Suprapubic skin (tissue), 4 donors: ENCODE measurements at regions not wholly inside any gene's neighbourhood (a gene's known extent, or its start where the extent isn't known, plus 50 kb on each side); places are given as distances from the start of the nearest gene placed in this dataset.

Experiments
- DNase-seq, 2 donors: peaks; one replicate each; pipeline ENCODE4 v3.0.0-alpha.2; 2019; ENCODE audit warnings: low spot score in 2 of 2
- H3K27ac ChIP-seq: fragments of 200-600 bp; sonication (generic); one replicate; pipeline ENCODE4 v1.5.1; 2019
- H3K27me3 ChIP-seq: fragments of 200-600 bp; sonication (generic); one replicate; pipeline ENCODE4 v1.5.1; 2019
- H3K36me3 ChIP-seq: fragments of 200-600 bp; sonication (generic); one replicate; pipeline ENCODE4 v1.5.1; 2019
- H3K4me1 ChIP-seq: fragments of 200-600 bp; sonication (generic); one replicate; pipeline ENCODE4 v1.5.1; 2019
- H3K4me3 ChIP-seq: fragments of 200-600 bp; sonication (generic); one replicate; pipeline ENCODE4 v1.5.1; 2019; ENCODE audit warnings: mild to moderate bottlenecking
- H3K9me3 ChIP-seq: fragments of 200-600 bp; sonication (generic); one replicate; pipeline ENCODE4 v1.5.1; 2019
- CTCF ChIP-seq, 2 donors: fragments of 200-600 bp in 1 of 2; fragments of 450-650 bp in 1 of 2; sonication (generic) in 1 of 2; IDR thresholded peaks; one replicate each; pipeline ENCODE4 v1.5.1; 2016 to 2019; ENCODE audit warnings: antibody characterized with exemption in 2 of 2, mild to moderate bottlenecking in 1 of 2, moderate library complexity in 1 of 2
- EP300 ChIP-seq: sonication (generic); formaldehyde crosslinking; IDR thresholded peaks from one replicate; pipeline ENCODE4 v1.6.1; 2017; ENCODE audit warnings: antibody characterized with exemption
- POLR2A ChIP-seq, 2 donors: fragments of 450-650 bp; IDR thresholded peaks; one replicate each; pipeline ENCODE4 v1.6.1; 2017; ENCODE audit warnings: antibody characterized with exemption in 2 of 2, mild to moderate bottlenecking in 2 of 2, moderate library complexity in 2 of 2
- POLR2AphosphoS5 ChIP-seq, 3 donors: sonication (generic); formaldehyde crosslinking; IDR thresholded peaks; one replicate each; pipeline ENCODE4 v1.6.1; 2017; ENCODE audit warnings: antibody characterized with exemption in 3 of 3
- WGBS: methylation state at CpG from one replicate; pipeline ENCODE4 v1.1.5; 2018; 5-methylcytosine and 5-hydroxymethylcytosine counted together

- TF ChIP-seq CTCF (IDR thresholded peaks at IDR 0.05) (no peak), POLR2AphosphoS5 (IDR thresholded peaks at IDR 0.05) (no peak), EP300 (no peak), POLR2A (IDR thresholded peaks at IDR 0.05) (no peak)
- no peaks in the 10 kb centered on the region for H3K27me3 ChIP-seq
- H3K4me3 ChIP-seq: no peak overlapping the region
- no peak for DNase-seq
- 73% methylated on average over 3 of the region's 3 CpGs for WGBS
- no peaks in the 10 kb centered on the region for H3K4me1 ChIP-seq
- H3K36me3 ChIP-seq: no peaks in the 10 kb centered on the region
- H3K9me3 ChIP-seq: no peaks in the 10 kb centered on the region
- no peak overlapping the region for H3K27ac ChIP-seq
Observed at GRCh38 chr3:41138601-41139000, 60.7 kb upstream of the CTNNB1 start.

- Histone ChIP-seq H3K4me3 (no peak overlapping the region), H3K27ac (no peak overlapping the region), H3K36me3 (no peaks in the 10 kb centered on the region), H3K4me1 (no peaks in the 10 kb centered on the region), H3K27me3 (no peaks in the 10 kb centered on the region), H3K9me3 (no peaks in the 10 kb centered on the region)
- WGBS: 67% methylated on average over 3 of the region's 3 CpGs
- DNase-seq: no peak
- TF ChIP-seq POLR2A (IDR thresholded peaks at IDR 0.05): no peak
- TF ChIP-seq POLR2AphosphoS5 (IDR thresholded peaks at IDR 0.05): no peak
- TF ChIP-seq EP300: no peak
- no peak for TF ChIP-seq CTCF (IDR thresholded peaks at IDR 0.05)
Observed at GRCh38 chr3:41140242-41140641, 59.1 kb upstream of the CTNNB1 start.

- H3K9me3 ChIP-seq: no peaks in the 10 kb centered on the region
- DNase-seq: no peak
- H3K27me3 ChIP-seq: no peaks in the 10 kb centered on the region
- H3K27ac ChIP-seq: no peak overlapping the region
- H3K36me3 ChIP-seq: no peaks in the 10 kb centered on the region
- H3K4me3 ChIP-seq: no peak overlapping the region
- TF ChIP-seq POLR2A (IDR thresholded peaks at IDR 0.05): no peak
- no peak for TF ChIP-seq POLR2AphosphoS5 (IDR thresholded peaks at IDR 0.05)
- TF ChIP-seq CTCF (IDR thresholded peaks at IDR 0.05): no peak
- no peak for TF ChIP-seq EP300
- 74% methylated on average over 7 of the region's 7 CpGs for WGBS
- H3K4me1 ChIP-seq: no peaks in the 10 kb centered on the region
Observed at GRCh38 chr3:41141433-41142167, 57.7 kb upstream of the CTNNB1 start.

GRCh38 chr3:41143421-41144031 is 55.8 kb upstream of the CTNNB1 start:
- H3K36me3 ChIP-seq: no peaks in the 10 kb centered on the region
- no peaks in the 10 kb centered on the region for H3K9me3 ChIP-seq
- 63% methylated on average over 3 of the region's 3 CpGs for WGBS
- no peak for TF ChIP-seq EP300
- no peak for TF ChIP-seq CTCF (IDR thresholded peaks at IDR 0.05)
- TF ChIP-seq POLR2A (IDR thresholded peaks at IDR 0.05): no peak
- no peak for TF ChIP-seq POLR2AphosphoS5 (IDR thresholded peaks at IDR 0.05)
- no peaks in the 10 kb centered on the region for H3K4me1 ChIP-seq
- H3K4me3 ChIP-seq: no peak overlapping the region
- H3K27me3 ChIP-seq: no peaks in the 10 kb centered on the region
- DNase-seq: no peak
- no peak overlapping the region for H3K27ac ChIP-seq

- DNase-seq: no peak
- Histone ChIP-seq H3K4me1 (no peaks in the 10 kb centered on the region), H3K4me3 (no peak overlapping the region), H3K27ac (no peak overlapping the region), H3K9me3 (no peaks in the 10 kb centered on the region), H3K27me3 (no peaks in the 10 kb centered on the region), H3K36me3 (no peaks in the 10 kb centered on the region)
- 78% methylated on average over 1 of the region's 1 CpG for WGBS
- no peak for TF ChIP-seq POLR2A (IDR thresholded peaks at IDR 0.05)
- no peak for TF ChIP-seq EP300
Observed at GRCh38 chr3:41144631-41145030, 54.7 kb upstream of the CTNNB1 start.
